AG04450 (cell line): ENCODE measurements at regions not wholly inside any gene's neighbourhood (a gene's known extent, or its start where the extent isn't known, plus 50 kb on each side); places are given as distances from the start of the nearest gene placed in this dataset.
"Not testable (repeated sequence)": the region's sequence is repeated elsewhere in the genome, so short reads cannot be mapped to it uniquely, and the experiment has no call there.

Experiments
- CTCF ChIA-PET: fragments of 300-600, 350-600 bp; formaldehyde crosslinking; extraction: SDS; loops from one replicate; lab custom pipeline; 2022; ENCODE audit warnings: antibody characterized with exemption, inconsistent platforms; lab: Charles Lee
- POLR2A ChIA-PET: fragments of 350-600 bp; formaldehyde crosslinking; extraction: SDS; loops from one replicate; lab custom pipeline; 2021; ENCODE audit warnings: antibody characterized with exemption, inconsistent platforms; lab: Yijun Ruan, JAX
- DNase-seq: peaks from one replicate; pipeline ENCODE4 v3.0.0-alpha.2; 2011; ENCODE audit warnings: low read depth, low spot score
- H3K27ac ChIP-seq: one replicate; pipeline ENCODE4 v1.5.1; 2012; ENCODE audit warnings: low read depth, low read length, control low read depth
- H3K27me3 ChIP-seq: one replicate; pipeline ENCODE4 v1.6.0; 2012; ENCODE audit warnings: low read length; ENCODE audit not compliant: control insufficient read depth, insufficient read depth
- H3K4me3 ChIP-seq: 2 replicates; pipeline ENCODE4 v1.5.1; 2011; ENCODE audit warnings: mild to moderate bottlenecking, low read depth, low read length, control low read depth
- H3K9me3 ChIP-seq: 2 replicates; pipeline ENCODE4 v1.5.1; 2012; ENCODE audit warnings: low read length; ENCODE audit not compliant: control insufficient read depth, insufficient read depth
- CTCF ChIP-seq: IDR thresholded peaks from 2 replicates; pipeline ENCODE4 v1.5.1; 2011; ENCODE audit warnings: low read depth, low read length, control low read depth, inconsistent platforms

GRCh38 chr14:105616802-105617192 is 90.4 kb downstream of the TMEM121 start:
- no peak for DNase-seq
- CTCF ChIA-PET = no interaction called here
- POLR2A ChIA-PET = no interaction called here
- H3K27ac ChIP-seq = no peak overlapping the region
- H3K27me3 ChIP-seq = no peaks in the 10 kb centered on the region
- peaks cover 30% of the 10 kb centered on the region for H3K9me3 ChIP-seq
- no peak overlapping the region for H3K4me3 ChIP-seq
- TF ChIP-seq CTCF = no peak

- peaks cover 35% of the 10 kb centered on the region for H3K9me3 ChIP-seq
- DNase-seq = no peak
- ChIA-PET CTCF (no interaction called here), POLR2A (no interaction called here)
- no peaks in the 10 kb centered on the region for H3K27me3 ChIP-seq
- H3K4me3 ChIP-seq = no peak overlapping the region
- TF ChIP-seq CTCF = no peak
- H3K27ac ChIP-seq = no peak overlapping the region
These were observed 90.9 kb downstream of the TMEM121 start for GRCh38 chr14:105617201-105617777.

- CTCF ChIA-PET, H3K27ac ChIP-seq, POLR2A ChIA-PET, H3K27me3 ChIP-seq, DNase-seq, H3K4me3 ChIP-seq: not testable (repeated sequence)
- H3K9me3 ChIP-seq = peaks cover 41% of the 10 kb centered on the region
These were observed 91.4 kb downstream of the TMEM121 start for GRCh38 chr14:105617805-105618204.

- POLR2A ChIA-PET, H3K27ac ChIP-seq, H3K4me3 ChIP-seq, DNase-seq, CTCF ChIA-PET, H3K27me3 ChIP-seq: not testable (repeated sequence)
- peaks cover 50% of the 10 kb centered on the region for H3K9me3 ChIP-seq
These were observed 92.9 kb downstream of the TMEM121 start for GRCh38 chr14:105619324-105619723.

- H3K27me3 ChIP-seq, H3K27ac ChIP-seq, DNase-seq, POLR2A ChIA-PET, CTCF ChIA-PET, H3K4me3 ChIP-seq: not testable (repeated sequence)
- peaks cover 60% of the 10 kb centered on the region for H3K9me3 ChIP-seq
These were observed 93.9 kb downstream of the TMEM121 start for GRCh38 chr14:105620178-105620864.

- peaks cover 66% of the 10 kb centered on the region for H3K9me3 ChIP-seq
- H3K4me3 ChIP-seq, H3K27ac ChIP-seq, H3K27me3 ChIP-seq, DNase-seq, POLR2A ChIA-PET, CTCF ChIA-PET: not testable (repeated sequence)
These were observed 94.6 kb downstream of the TMEM121 start for GRCh38 chr14:105620865-105621471.

GRCh38 chr14:105621479-105622328 is 95.3 kb downstream of the TMEM121 start:
- CTCF ChIA-PET, DNase-seq, H3K27ac ChIP-seq, H3K4me3 ChIP-seq, POLR2A ChIA-PET, H3K27me3 ChIP-seq: not testable (repeated sequence)
- peaks cover 63% of the 10 kb centered on the region for H3K9me3 ChIP-seq
